GM18909 (cell line): ENCODE measurements at regions not wholly inside any gene's neighbourhood (a gene's known extent, or its start where the extent isn't known, plus 50 kb on each side); places are given as distances from the start of the nearest gene placed in this dataset.

Experiments used
- ATAC-seq: cut with Tn5 transposase; IDR thresholded peaks from one replicate; pipeline ENCODE4 v1.9.1; 2021; ENCODE audit warnings: mild to moderate bottlenecking; ENCODE audit not compliant: unreplicated experiment, poor library complexity

GRCh38 chr6:40762981-40763380, 175.8 kb upstream of the LRFN2 start:
- ATAC-seq: no peak

GRCh38 chr6:40760887-40761286, 173.7 kb upstream of the LRFN2 start:
- ATAC-seq: no peak

- ATAC-seq: no peak
These were observed 172.7 kb upstream of the LRFN2 start for GRCh38 chr6:40759838-40760237.

- no peak for ATAC-seq
These were observed 172.1 kb upstream of the LRFN2 start for GRCh38 chr6:40759264-40759663.

- no peak for ATAC-seq
These were observed 168.7 kb upstream of the LRFN2 start for GRCh38 chr6:40755749-40756452.

GRCh38 chr6:40755046-40755681, 168.0 kb upstream of the LRFN2 start:
- no peak for ATAC-seq

GRCh38 chr6:40754461-40755045, 167.4 kb upstream of the LRFN2 start:
- no peak for ATAC-seq

- no peak for ATAC-seq
These were observed 166.7 kb upstream of the LRFN2 start for GRCh38 chr6:40753675-40754448.

- no peak for ATAC-seq
These were observed 165.9 kb upstream of the LRFN2 start for GRCh38 chr6:40753048-40753447.

- no peak for ATAC-seq
These were observed 157.7 kb upstream of the LRFN2 start for GRCh38 chr6:40744835-40745234.

- no peak for ATAC-seq
These were observed 156.7 kb upstream of the LRFN2 start for GRCh38 chr6:40743690-40744446.

GRCh38 chr6:40743226-40743625, 156.1 kb upstream of the LRFN2 start:
- no peak for ATAC-seq

- ATAC-seq: no peak
These were observed 153.4 kb upstream of the LRFN2 start for GRCh38 chr6:40740518-40740917.

- no peak for ATAC-seq
These were observed 151.5 kb upstream of the LRFN2 start for GRCh38 chr6:40738551-40739193.

GRCh38 chr6:40735521-40735920, 148.4 kb upstream of the LRFN2 start:
- ATAC-seq: no peak

GRCh38 chr6:40735121-40735520, 148.0 kb upstream of the LRFN2 start:
- no peak for ATAC-seq

GRCh38 chr6:40734607-40735006, 147.4 kb upstream of the LRFN2 start:
- no peak for ATAC-seq

GRCh38 chr6:40733770-40734396, 146.7 kb upstream of the LRFN2 start:
- ATAC-seq: no peak

- ATAC-seq: no peak
These were observed 146.1 kb upstream of the LRFN2 start for GRCh38 chr6:40733290-40733689.
